T-cell (primary cell): ENCODE measurements at regions not wholly inside any gene's neighbourhood (a gene's known extent, or its start where the extent isn't known, plus 50 kb on each side); places are given as distances from the start of the nearest gene placed in this dataset.

Source experiments
- ATAC-seq, 4 experiments: fragments of 200-7000 bp in 3 of 4; fragments of 150-1000 bp in 1 of 4; cut with Tn5 transposase; replicated peaks in 1 of 4; 1 replicate in 3 of 4; 2 replicates in 1 of 4; pipeline ENCODE4 v1.10.0; 2021; ENCODE audit warnings: moderate library complexity in 3 of 4, mild to moderate bottlenecking in 2 of 4, moderate number of reproducible peaks in 1 of 4
- CTCF ChIA-PET, 2 donors: fragments of 300-600 bp; sonication (Branson Sonifier 250); formaldehyde crosslinking; loops; one replicate each; lab custom pipeline; 2022; ENCODE audit warnings: antibody characterized with exemption in 2 of 2; lab: Charles Lee
- POLR2A ChIA-PET, 2 donors: fragments of 300-600 bp; sonication (Branson Sonifier 250); formaldehyde crosslinking; loops; one replicate each; lab custom pipeline; 2022; ENCODE audit warnings: antibody characterized with exemption in 2 of 2; lab: Charles Lee
- DNase-seq, 35 experiments: peaks; one replicate each; pipeline versions ENCODE4 v3.0.0 to v3.0.0-alpha.2; 2013 to 2023
- H3K27ac ChIP-seq: one replicate; pipeline ENCODE4 v1.5.1; 2013; ENCODE audit warnings: low read length
- H3K27me3 ChIP-seq, 2 experiments: replicated peaks in 1 of 2; 1 replicate in 1 of 2; 2 replicates in 1 of 2; pipeline versions ENCODE4 v1.6.1 to v1.7.0; 2013; ENCODE audit warnings: low read length in 1 of 2, mixed read lengths in 1 of 2; ENCODE audit not compliant: control insufficient read depth in 2 of 2, insufficient read depth in 2 of 2; ENCODE audit errors: extremely low read depth in 1 of 2
- H3K36me3 ChIP-seq, 2 donors: 1 replicate in 1 of 2; 2 replicates in 1 of 2; pipeline versions ENCODE4 v1.6.1 to v1.7.0; 2013; ENCODE audit warnings: low read length in 1 of 2; ENCODE audit not compliant: control insufficient read depth in 2 of 2, insufficient read depth in 1 of 2; ENCODE audit errors: extremely low read depth in 1 of 2
- H3K4me1 ChIP-seq, 2 experiments: 1 replicate in 1 of 2; 2 replicates in 1 of 2; pipeline versions ENCODE4 v1.6.1 to v1.7.0; 2013; ENCODE audit warnings: low read length in 2 of 2, mixed read lengths in 1 of 2; ENCODE audit not compliant: insufficient read depth in 2 of 2, control insufficient read depth in 1 of 2; ENCODE audit errors: extremely low read depth in 1 of 2
- H3K4me3 ChIP-seq, 2 donors: 1 replicate in 1 of 2; 2 replicates in 1 of 2; pipeline versions ENCODE4 v1.5.1 to v1.7.0; 2013; ENCODE audit warnings: mild to moderate bottlenecking in 2 of 2, low read length in 1 of 2, moderate library complexity in 1 of 2; ENCODE audit not compliant: control insufficient read depth in 1 of 2; ENCODE audit errors: extremely low read depth in 1 of 2
- H3K9me3 ChIP-seq: 2 replicates; pipeline ENCODE4 v1.7.0; 2013
- H3K27ac Mint-ChIP-seq, 2 donors: one replicate each; pipeline ENCODE4 v1.8.0; 2020 to 2021; ENCODE audit warnings: mild to moderate bottlenecking in 2 of 2, mixed read lengths in 2 of 2
- H3K27me3 Mint-ChIP-seq, 2 donors: one replicate each; pipeline ENCODE4 v1.8.0; 2021 to 2022; ENCODE audit warnings: mixed read lengths in 2 of 2
- H3K36me3 Mint-ChIP-seq: one replicate; pipeline ENCODE4 v1.8.0; 2021; ENCODE audit warnings: mixed read lengths
- H3K4me1 Mint-ChIP-seq, 3 donors: one replicate each; pipeline ENCODE4 v1.8.0; 2020 to 2022; ENCODE audit warnings: mixed read lengths in 3 of 3, mild to moderate bottlenecking in 1 of 3
- H3K4me3 Mint-ChIP-seq, 3 donors: one replicate each; pipeline ENCODE4 v1.8.0; 2020 to 2022; ENCODE audit warnings: mild to moderate bottlenecking in 3 of 3, mixed read lengths in 3 of 3, moderate library complexity in 3 of 3
- H3K9me3 Mint-ChIP-seq, 3 donors: one replicate each; pipeline ENCODE4 v1.8.0; 2020 to 2022; ENCODE audit warnings: mixed read lengths in 3 of 3
- WGBS: methylation state at CpG from one replicate; pipeline ENCODE4 v1.1.5; 2013; ENCODE audit warnings: missing lambda C conversion rate; ENCODE audit not compliant: insufficient coverage; 5-methylcytosine and 5-hydroxymethylcytosine counted together

- CTCF ChIA-PET, result interaction anchor here in 1 of 2 donors (1.0 kb wide), 2 partner anchors 24 to 62 kb away, joined by 3 read pairs; no protein-coding TSS in a partner anchor
- ATAC-seq (peak in 1 of 4 experiments; percentile 19), DNase-seq (no peak)
- Mint-ChIP-seq H3K4me3 (no peak overlapping the region), H3K4me1 (peaks cover 15 to 23% (median 16%) of the 10 kb centered on the region in 3 donors), H3K36me3 (no peaks in the 10 kb centered on the region), H3K9me3 (no peaks in the 10 kb centered on the region), H3K27ac (peak overlapping the region; percentile 40 to 73), H3K27me3 (peaks cover 0 to 4% of the 10 kb centered on the region in 2 donors)
- Histone ChIP-seq H3K36me3 (no peaks in the 10 kb centered on the region), H3K4me3 (no peak overlapping the region), H3K27ac (no peak overlapping the region), H3K9me3 (no peaks in the 10 kb centered on the region), H3K27me3 (no peaks in the 10 kb centered on the region), H3K4me1 (peaks cover 3 to 10% of the 10 kb centered on the region in 2 experiments)
- 100% methylated on average over 3 of the region's 7 CpGs for WGBS
- POLR2A ChIA-PET, result no interaction called here
These were observed 134.7 kb upstream of the IFNGR1 start for GRCh38 chr6:137353842-137354397.

GRCh38 chr6:137353346-137353745, 134.2 kb upstream of the IFNGR1 start:
- POLR2A ChIA-PET, result no interaction called here
- CTCF ChIA-PET, result interaction anchor here in 1 of 2 donors (1.0 kb wide), 1 partner anchor 62 kb away, joined by 3 read pairs; no protein-coding TSS in a partner anchor
- DNase-seq (peak in 1 of 35 experiments; percentile 14), ATAC-seq (peak; percentile 57 to 94 (median 78))
- H3K27me3 Mint-ChIP-seq, result peaks cover 0 to 4% of the 10 kb centered on the region in 2 donors
- no peaks in the 10 kb centered on the region for H3K36me3 Mint-ChIP-seq
- Histone ChIP-seq H3K4me1 (peaks cover 3 to 10% of the 10 kb centered on the region in 2 experiments), H3K36me3 (no peaks in the 10 kb centered on the region), H3K27me3 (no peaks in the 10 kb centered on the region), H3K9me3 (no peaks in the 10 kb centered on the region), H3K27ac (no peak overlapping the region), H3K4me3 (no peak overlapping the region)
- peaks cover 15 to 23% (median 16%) of the 10 kb centered on the region in 3 donors for H3K4me1 Mint-ChIP-seq
- peak overlapping the region; percentile 40 to 73 for H3K27ac Mint-ChIP-seq
- H3K9me3 Mint-ChIP-seq, result no peaks in the 10 kb centered on the region
- no CpG with 5 or more reads among the region's 2 CpGs for WGBS
- no peak overlapping the region for H3K4me3 Mint-ChIP-seq

GRCh38 chr6:137352859-137353258, 133.7 kb upstream of the IFNGR1 start:
- ATAC-seq, result no peak
- H3K4me1 Mint-ChIP-seq, result peaks cover 15 to 23% (median 16%) of the 10 kb centered on the region in 3 donors
- H3K27ac ChIP-seq, result no peak overlapping the region
- no peaks in the 10 kb centered on the region for H3K36me3 ChIP-seq
- no peaks in the 10 kb centered on the region for H3K36me3 Mint-ChIP-seq
- no peak for DNase-seq
- no peaks in the 10 kb centered on the region for H3K9me3 ChIP-seq
- no peak overlapping the region for H3K4me3 ChIP-seq
- H3K9me3 Mint-ChIP-seq, result no peaks in the 10 kb centered on the region
- no peaks in the 10 kb centered on the region for H3K27me3 ChIP-seq
- peaks cover 3 to 10% of the 10 kb centered on the region in 2 experiments for H3K4me1 ChIP-seq
- H3K27ac Mint-ChIP-seq, result peak overlapping the region in 1 of 2 donors; percentile 73
- peaks cover 0 to 4% of the 10 kb centered on the region in 2 donors for H3K27me3 Mint-ChIP-seq
- CTCF ChIA-PET, result no interaction called here
- 100% methylated on average over 2 of the region's 6 CpGs for WGBS
- no peak overlapping the region for H3K4me3 Mint-ChIP-seq
- POLR2A ChIA-PET, result no interaction called here

GRCh38 chr6:137351890-137352289, 132.7 kb upstream of the IFNGR1 start:
- Mint-ChIP-seq H3K36me3 (no peaks in the 10 kb centered on the region), H3K27me3 (no peaks in the 10 kb centered on the region), H3K4me1 (peaks cover 15 to 23% (median 16%) of the 10 kb centered on the region in 3 donors), H3K4me3 (no peak overlapping the region), H3K9me3 (no peaks in the 10 kb centered on the region), H3K27ac (peak overlapping the region in 1 of 2 donors; percentile 4)
- WGBS, result 100% methylated on average over 1 of the region's 5 CpGs
- no peaks in the 10 kb centered on the region for H3K27me3 ChIP-seq
- H3K4me3 ChIP-seq, result no peak overlapping the region
- POLR2A ChIA-PET, result no interaction called here
- no peak overlapping the region for H3K27ac ChIP-seq
- ATAC-seq (no peak), DNase-seq (peak in 5 of 35 experiments; percentile 6 to 38 (median 13))
- peaks cover 3 to 10% of the 10 kb centered on the region in 2 experiments for H3K4me1 ChIP-seq
- CTCF ChIA-PET, result interaction anchor here in 1 of 2 donors (0.5 kb wide), 1 partner anchor 12 kb away, joined by 3 read pairs; no protein-coding TSS in a partner anchor
- H3K36me3 ChIP-seq, result no peaks in the 10 kb centered on the region
- H3K9me3 ChIP-seq, result no peaks in the 10 kb centered on the region

- ATAC-seq (no peak), DNase-seq (no peak)
- CTCF ChIA-PET, result interaction anchor here (0.6 to 1.2 kb wide), 3 partner anchors 64 to 471 kb away, joined by 3 to 7 read pairs (median 3); no protein-coding TSS in a partner anchor
- Mint-ChIP-seq H3K4me3 (no peak overlapping the region), H3K27ac (no peak overlapping the region), H3K4me1 (peaks cover 15 to 23% (median 16%) of the 10 kb centered on the region in 3 donors), H3K9me3 (no peaks in the 10 kb centered on the region), H3K27me3 (no peaks in the 10 kb centered on the region), H3K36me3 (no peaks in the 10 kb centered on the region)
- no peak overlapping the region for H3K27ac ChIP-seq
- POLR2A ChIA-PET, result no interaction called here
- no peak overlapping the region for H3K4me3 ChIP-seq
- no peaks in the 10 kb centered on the region for H3K9me3 ChIP-seq
- WGBS, result no CpG with 5 or more reads among the region's 2 CpGs
- H3K27me3 ChIP-seq, result no peaks in the 10 kb centered on the region
- peaks cover 3 to 10% of the 10 kb centered on the region in 2 experiments for H3K4me1 ChIP-seq
- H3K36me3 ChIP-seq, result no peaks in the 10 kb centered on the region
These were observed 131.7 kb upstream of the IFNGR1 start for GRCh38 chr6:137350857-137351256.

GRCh38 chr6:137349856-137350830, 131.0 kb upstream of the IFNGR1 start:
- Histone ChIP-seq H3K9me3 (no peaks in the 10 kb centered on the region), H3K27me3 (no peaks in the 10 kb centered on the region), H3K27ac (no peak overlapping the region), H3K4me1 (peaks cover 3 to 10% of the 10 kb centered on the region in 2 experiments), H3K4me3 (no peak overlapping the region), H3K36me3 (no peaks in the 10 kb centered on the region)
- DNase-seq (no peak), ATAC-seq (no peak)
- Mint-ChIP-seq H3K4me3 (no peak overlapping the region), H3K27me3 (no peaks in the 10 kb centered on the region), H3K4me1 (peaks cover 15 to 23% (median 16%) of the 10 kb centered on the region in 3 donors), H3K27ac (no peak overlapping the region), H3K36me3 (no peaks in the 10 kb centered on the region), H3K9me3 (no peaks in the 10 kb centered on the region)
- 88% methylated on average over 6 of the region's 11 CpGs for WGBS
- ChIA-PET POLR2A (no interaction called here), CTCF (interaction anchor here (0.5 to 1.2 kb wide), 7 partner anchors 36 to 472 kb away, joined by 3 to 7 read pairs (median 3); no protein-coding TSS in a partner anchor)
